Stomach smooth muscle (tissue), 2 donors: ENCODE measurements at regions not wholly inside any gene's neighbourhood (a gene's known extent, or its start where the extent isn't known, plus 50 kb on each side); places are given as distances from the start of the nearest gene placed in this dataset.

Source experiments
- H3K27ac ChIP-seq: one replicate; pipeline ENCODE4 v1.7.0; 2013; ENCODE audit warnings: mild to moderate bottlenecking, low read length, inconsistent platforms
- H3K27me3 ChIP-seq, 2 donors: one replicate each; pipeline ENCODE4 v1.7.0; 2013; ENCODE audit warnings: low read length in 2 of 2; ENCODE audit not compliant: insufficient read depth in 2 of 2, control insufficient read depth in 1 of 2
- H3K36me3 ChIP-seq, 2 donors: one replicate each; pipeline ENCODE4 v1.7.0; 2013; ENCODE audit warnings: low read length in 2 of 2; ENCODE audit not compliant: control insufficient read depth in 2 of 2, insufficient read depth in 2 of 2
- H3K4me1 ChIP-seq: one replicate; pipeline ENCODE4 v1.7.0; 2013; ENCODE audit warnings: low read length; ENCODE audit not compliant: control insufficient read depth, insufficient read depth
- H3K4me3 ChIP-seq, 2 donors: one replicate each; pipeline ENCODE4 v1.7.0; 2013; ENCODE audit warnings: low read length in 2 of 2
- H3K9ac ChIP-seq, 2 donors: one replicate each; pipeline ENCODE4 v1.7.0; 2013; ENCODE audit warnings: low read length in 2 of 2, mild to moderate bottlenecking in 1 of 2
- H3K9me3 ChIP-seq, 2 donors: one replicate each; pipeline ENCODE4 v1.7.0; 2013; ENCODE audit warnings: low read length in 2 of 2; ENCODE audit not compliant: control insufficient read depth in 2 of 2
- donor health status: healthy.
- donor health status: Pancreatic carcinoma.

GRCh38 chr4:16377887-16378286, 151.6 kb upstream of the TAPT1 start:
- Histone ChIP-seq H3K27me3 (no peaks in the 10 kb centered on the region), H3K36me3 (no peaks in the 10 kb centered on the region), H3K9me3 (no peaks in the 10 kb centered on the region), H3K4me3 (no peak overlapping the region), H3K9ac (no peak overlapping the region), H3K27ac (no peak overlapping the region), H3K4me1 (no peaks in the 10 kb centered on the region)

GRCh38 chr4:16365036-16365569, 138.8 kb upstream of the TAPT1 start:
- Histone ChIP-seq H3K4me3 (no peak overlapping the region), H3K27ac (no peak overlapping the region), H3K36me3 (no peaks in the 10 kb centered on the region), H3K9ac (no peak overlapping the region), H3K4me1 (no peaks in the 10 kb centered on the region), H3K27me3 (no peaks in the 10 kb centered on the region), H3K9me3 (no peaks in the 10 kb centered on the region)

- Histone ChIP-seq H3K9ac (no peak overlapping the region), H3K27ac (no peak overlapping the region), H3K4me1 (no peaks in the 10 kb centered on the region), H3K27me3 (no peaks in the 10 kb centered on the region), H3K4me3 (no peak overlapping the region), H3K9me3 (no peaks in the 10 kb centered on the region), H3K36me3 (no peaks in the 10 kb centered on the region)
These were observed 134.5 kb upstream of the TAPT1 start for GRCh38 chr4:16360694-16361262.

GRCh38 chr4:16353165-16353564, 126.9 kb upstream of the TAPT1 start:
- H3K4me1 ChIP-seq: no peaks in the 10 kb centered on the region
- H3K27me3 ChIP-seq: peaks cover 0 to 2% of the 10 kb centered on the region in 2 donors
- H3K9me3 ChIP-seq: no peaks in the 10 kb centered on the region
- no peak overlapping the region for H3K27ac ChIP-seq
- H3K9ac ChIP-seq: no peak overlapping the region
- no peak overlapping the region for H3K4me3 ChIP-seq
- no peaks in the 10 kb centered on the region for H3K36me3 ChIP-seq

- H3K27ac ChIP-seq: no peak overlapping the region
- H3K9ac ChIP-seq: no peak overlapping the region
- no peaks in the 10 kb centered on the region for H3K9me3 ChIP-seq
- peaks cover 0 to 2% of the 10 kb centered on the region in 2 donors for H3K27me3 ChIP-seq
- H3K36me3 ChIP-seq: no peaks in the 10 kb centered on the region
- no peaks in the 10 kb centered on the region for H3K4me1 ChIP-seq
- H3K4me3 ChIP-seq: no peak overlapping the region
These were observed 124.9 kb upstream of the TAPT1 start for GRCh38 chr4:16351161-16351560.

GRCh38 chr4:16344853-16345252, 118.6 kb upstream of the TAPT1 start:
- no peak overlapping the region for H3K9ac ChIP-seq
- no peaks in the 10 kb centered on the region for H3K4me1 ChIP-seq
- H3K4me3 ChIP-seq: no peak overlapping the region
- H3K27me3 ChIP-seq: no peaks in the 10 kb centered on the region
- H3K9me3 ChIP-seq: no peaks in the 10 kb centered on the region
- no peak overlapping the region for H3K27ac ChIP-seq
- no peaks in the 10 kb centered on the region for H3K36me3 ChIP-seq

- Histone ChIP-seq H3K27me3 (no peaks in the 10 kb centered on the region), H3K9me3 (no peaks in the 10 kb centered on the region), H3K9ac (no peak overlapping the region), H3K4me3 (no peak overlapping the region), H3K4me1 (no peaks in the 10 kb centered on the region), H3K27ac (no peak overlapping the region), H3K36me3 (no peaks in the 10 kb centered on the region)
These were observed 111.7 kb upstream of the TAPT1 start for GRCh38 chr4:16337936-16338335.

- H3K9me3 ChIP-seq: peaks cover 0 to 1% of the 10 kb centered on the region in 2 donors
- no peak overlapping the region for H3K27ac ChIP-seq
- no peak overlapping the region for H3K4me3 ChIP-seq
- H3K27me3 ChIP-seq: no peaks in the 10 kb centered on the region
- H3K9ac ChIP-seq: no peak overlapping the region
- H3K36me3 ChIP-seq: no peaks in the 10 kb centered on the region
- H3K4me1 ChIP-seq: no peaks in the 10 kb centered on the region
These were observed 108.3 kb upstream of the TAPT1 start for GRCh38 chr4:16334601-16335000.

- H3K27ac ChIP-seq: no peak overlapping the region
- H3K4me3 ChIP-seq: no peak overlapping the region
- no peaks in the 10 kb centered on the region for H3K4me1 ChIP-seq
- H3K9me3 ChIP-seq: peaks cover 0 to 2% of the 10 kb centered on the region in 2 donors
- H3K27me3 ChIP-seq: no peaks in the 10 kb centered on the region
- H3K9ac ChIP-seq: no peak overlapping the region
- H3K36me3 ChIP-seq: no peaks in the 10 kb centered on the region
These were observed 103.5 kb upstream of the TAPT1 start for GRCh38 chr4:16329797-16330134.

- Histone ChIP-seq H3K36me3 (no peaks in the 10 kb centered on the region), H3K9me3 (peaks cover 0 to 2% of the 10 kb centered on the region in 2 donors), H3K27me3 (no peaks in the 10 kb centered on the region), H3K4me3 (no peak overlapping the region), H3K27ac (no peak overlapping the region), H3K4me1 (no peaks in the 10 kb centered on the region), H3K9ac (no peak overlapping the region)
These were observed 103.0 kb upstream of the TAPT1 start for GRCh38 chr4:16329125-16329796.

GRCh38 chr4:16322183-16322582, 95.9 kb upstream of the TAPT1 start:
- Histone ChIP-seq H3K9me3 (peaks cover 0 to 3% of the 10 kb centered on the region in 2 donors), H3K4me3 (no peak overlapping the region), H3K36me3 (no peaks in the 10 kb centered on the region), H3K4me1 (no peaks in the 10 kb centered on the region), H3K27me3 (no peaks in the 10 kb centered on the region), H3K9ac (no peak overlapping the region), H3K27ac (no peak overlapping the region)
